OCI-LY1 (cell line): ENCODE measurements at regions not wholly inside any gene's neighbourhood (a gene's known extent, or its start where the extent isn't known, plus 50 kb on each side); places are given as distances from the start of the nearest gene placed in this dataset.

Source experiments
- H2AFZ ChIP-seq: fragments of 200-600 bp; sonication (generic), shearing (Covaris generic); 2 replicates; pipeline ENCODE4 v1.6.0; 2014; ENCODE audit warnings: antibody characterized with exemption, mild to moderate bottlenecking, low read length
- H3F3A ChIP-seq: fragments of 200-600 bp; sonication (generic), shearing (Covaris generic); 2 replicates; pipeline ENCODE4 v1.6.0; 2014; ENCODE audit warnings: mild to moderate bottlenecking, antibody characterized with exemption, low read length, moderate library complexity; ENCODE audit not compliant: insufficient read depth
- H3K27ac ChIP-seq: fragments of 200-600 bp; sonication (generic); 2 replicates; pipeline ENCODE4 v1.5.1; 2014; ENCODE audit warnings: low read length, mixed run types, mild to moderate bottlenecking, low read depth; ENCODE audit not compliant: poor library complexity, severe bottlenecking
- H3K27me3 ChIP-seq: fragments of 200-600 bp; sonication (generic); 2 replicates; pipeline ENCODE4 v1.6.0; 2014; ENCODE audit warnings: antibody characterized with exemption, mild to moderate bottlenecking, low read length, moderate library complexity; ENCODE audit not compliant: insufficient read depth
- H3K36me3 ChIP-seq: fragments of 200-600 bp; sonication (generic); 2 replicates; pipeline ENCODE4 v1.6.1; 2014; ENCODE audit warnings: mild to moderate bottlenecking, antibody characterized with exemption, low read length, moderate library complexity, mixed read lengths; ENCODE audit not compliant: insufficient read depth
- H3K4me1 ChIP-seq: fragments of 200-600 bp; sonication (generic); 2 replicates; pipeline ENCODE4 v1.5.1; 2014; ENCODE audit warnings: mild to moderate bottlenecking, low read length, moderate library complexity; ENCODE audit not compliant: insufficient read depth, severe bottlenecking
- H3K4me2 ChIP-seq: fragments of 200-600 bp; sonication (generic), shearing (Covaris generic); 2 replicates; pipeline ENCODE4 v1.6.1; 2014; ENCODE audit warnings: low read length
- H3K4me3 ChIP-seq: fragments of 200-600 bp; sonication (generic); 2 replicates; pipeline ENCODE4 v1.5.1; 2014; ENCODE audit warnings: low read length, low read depth, mild to moderate bottlenecking, mixed read lengths; ENCODE audit not compliant: poor library complexity, severe bottlenecking
- H3K79me2 ChIP-seq: fragments of 200-600 bp; shearing (Covaris generic); 2 replicates; pipeline ENCODE4 v1.6.1; 2016; ENCODE audit warnings: mixed run types, low read length, mixed read lengths; ENCODE audit not compliant: insufficient read depth
- H3K9ac ChIP-seq: fragments of 200-600 bp; sonication (generic), shearing (Covaris generic); 2 replicates; pipeline ENCODE4 v1.6.1; 2014; ENCODE audit warnings: mild to moderate bottlenecking, low read length, mixed read lengths
- H3K9me2 ChIP-seq: fragments of 200-600 bp; sonication (generic), shearing (Covaris generic); 2 replicates; pipeline ENCODE4 v1.6.1; 2014; ENCODE audit warnings: low read depth, mild to moderate bottlenecking, low read length, mixed read lengths
- H3K9me3 ChIP-seq: fragments of 200-600 bp; shearing (Covaris generic); 2 replicates; pipeline ENCODE4 v1.6.1; 2014; ENCODE audit warnings: low read length, mixed read lengths
- H4K20me1 ChIP-seq: fragments of 200-600 bp; sonication (generic), shearing (Covaris generic); 2 replicates; pipeline ENCODE4 v1.6.0; 2016; ENCODE audit warnings: mild to moderate bottlenecking, low read length; ENCODE audit not compliant: insufficient read depth
- EZH2 ChIP-seq: fragments of 200-600 bp; sonication (generic), shearing (Covaris generic); IDR thresholded peaks from 2 replicates; pipeline ENCODE4 v1.8.0; 2017; ENCODE audit warnings: borderline replicate concordance, mixed run types, mild to moderate bottlenecking, antibody characterized with exemption, low read length, moderate library complexity, mixed read lengths
- TF ChIP-seq, protein P1 (sequence below): fragments of 200-600 bp; sonication (generic), shearing (Covaris generic); IDR thresholded peaks from 2 replicates; pipeline ENCODE4 v1.5.1; 2017; ENCODE audit warnings: mild to moderate bottlenecking, antibody characterized with exemption, low read length, moderate library complexity, mixed read lengths

DNA sequence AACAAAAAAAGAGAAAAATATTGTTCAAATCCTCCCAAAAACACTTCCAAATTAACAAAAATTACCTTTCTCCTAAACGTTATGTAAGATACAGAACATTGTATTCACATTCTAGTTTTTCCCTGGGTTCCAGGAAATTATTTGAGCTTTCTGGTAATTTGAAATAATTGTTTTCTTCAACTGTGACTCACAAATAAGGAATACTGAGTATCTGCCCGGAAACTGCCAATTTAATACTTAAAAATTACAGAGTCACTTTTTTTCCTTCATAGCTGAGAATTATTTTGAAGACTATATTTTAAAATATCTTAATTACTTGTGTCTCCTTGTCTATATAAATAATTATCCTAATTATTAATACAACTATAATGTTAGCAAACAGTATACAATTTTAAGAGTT is 709.0 kb upstream of the ARGLU1 start:
- no peaks in the 10 kb centered on the region for H3F3A ChIP-seq
- no peak overlapping the region for H3K27ac ChIP-seq
- TF ChIP-seq, protein P1, sequence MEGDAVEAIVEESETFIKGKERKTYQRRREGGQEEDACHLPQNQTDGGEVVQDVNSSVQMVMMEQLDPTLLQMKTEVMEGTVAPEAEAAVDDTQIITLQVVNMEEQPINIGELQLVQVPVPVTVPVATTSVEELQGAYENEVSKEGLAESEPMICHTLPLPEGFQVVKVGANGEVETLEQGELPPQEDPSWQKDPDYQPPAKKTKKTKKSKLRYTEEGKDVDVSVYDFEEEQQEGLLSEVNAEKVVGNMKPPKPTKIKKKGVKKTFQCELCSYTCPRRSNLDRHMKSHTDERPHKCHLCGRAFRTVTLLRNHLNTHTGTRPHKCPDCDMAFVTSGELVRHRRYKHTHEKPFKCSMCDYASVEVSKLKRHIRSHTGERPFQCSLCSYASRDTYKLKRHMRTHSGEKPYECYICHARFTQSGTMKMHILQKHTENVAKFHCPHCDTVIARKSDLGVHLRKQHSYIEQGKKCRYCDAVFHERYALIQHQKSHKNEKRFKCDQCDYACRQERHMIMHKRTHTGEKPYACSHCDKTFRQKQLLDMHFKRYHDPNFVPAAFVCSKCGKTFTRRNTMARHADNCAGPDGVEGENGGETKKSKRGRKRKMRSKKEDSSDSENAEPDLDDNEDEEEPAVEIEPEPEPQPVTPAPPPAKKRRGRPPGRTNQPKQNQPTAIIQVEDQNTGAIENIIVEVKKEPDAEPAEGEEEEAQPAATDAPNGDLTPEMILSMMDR, result no peak
- no peak for TF ChIP-seq EZH2

DNA sequence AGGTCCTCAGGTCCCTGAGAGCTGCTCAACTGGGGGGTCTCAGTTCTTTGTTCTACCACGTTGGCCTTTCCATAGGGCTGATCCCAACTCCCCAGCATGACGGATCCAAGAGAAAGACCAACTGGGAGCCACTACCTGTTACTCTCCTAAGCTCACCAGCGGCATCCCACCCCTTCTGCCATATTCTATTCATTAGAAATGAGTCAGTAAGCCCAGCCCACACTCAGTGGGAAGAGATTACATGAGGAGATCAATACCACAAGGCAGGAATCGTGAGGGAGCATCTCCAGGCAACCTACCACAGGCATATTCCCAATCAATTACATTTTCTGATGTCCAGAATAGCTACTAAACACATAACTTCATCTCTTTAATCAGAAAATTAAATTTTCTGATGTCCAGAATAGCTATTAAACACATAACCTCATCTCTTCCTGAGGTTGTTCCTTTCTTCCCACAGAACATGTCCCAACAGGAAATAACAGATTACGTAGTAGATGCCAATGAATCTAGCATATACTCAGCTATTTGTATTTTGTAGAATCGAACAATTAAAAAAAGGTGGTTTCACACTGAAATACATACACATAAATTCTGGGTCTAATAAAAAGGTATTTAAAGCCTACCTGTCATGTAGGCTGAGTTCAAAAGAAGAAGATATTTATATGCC is 708.1 kb upstream of the ARGLU1 start:
- no peaks in the 10 kb centered on the region for H3K27me3 ChIP-seq
- H2AFZ ChIP-seq, result no peak overlapping the region
- no peaks in the 10 kb centered on the region for H3F3A ChIP-seq
- no peaks in the 10 kb centered on the region for H3K9me3 ChIP-seq
- no peaks in the 10 kb centered on the region for H3K36me3 ChIP-seq
- H3K4me3 ChIP-seq, result no peak overlapping the region
- no peaks in the 10 kb centered on the region for H4K20me1 ChIP-seq
- no peaks in the 10 kb centered on the region for H3K79me2 ChIP-seq
- TF ChIP-seq, protein P1, result no peak
- TF ChIP-seq EZH2, result no peak
- no peaks in the 10 kb centered on the region for H3K4me1 ChIP-seq
- H3K4me2 ChIP-seq, result no peak overlapping the region
- no peaks in the 10 kb centered on the region for H3K9me2 ChIP-seq
- H3K9ac ChIP-seq, result no peak overlapping the region
- H3K27ac ChIP-seq, result no peak overlapping the region

More for the DNA sequence above, 709.0 kb upstream of the ARGLU1 start:
- H3K9ac ChIP-seq, result no peak overlapping the region
- no peak overlapping the region for H3K4me2 ChIP-seq
- no peaks in the 10 kb centered on the region for H3K9me3 ChIP-seq
- no peaks in the 10 kb centered on the region for H4K20me1 ChIP-seq
- H3K27me3 ChIP-seq, result no peaks in the 10 kb centered on the region
- H3K9me2 ChIP-seq, result no peaks in the 10 kb centered on the region
- no peaks in the 10 kb centered on the region for H3K4me1 ChIP-seq
- H3K79me2 ChIP-seq, result no peaks in the 10 kb centered on the region
- no peak overlapping the region for H3K4me3 ChIP-seq
- H3K36me3 ChIP-seq, result no peaks in the 10 kb centered on the region
- no peak overlapping the region for H2AFZ ChIP-seq

DNA sequence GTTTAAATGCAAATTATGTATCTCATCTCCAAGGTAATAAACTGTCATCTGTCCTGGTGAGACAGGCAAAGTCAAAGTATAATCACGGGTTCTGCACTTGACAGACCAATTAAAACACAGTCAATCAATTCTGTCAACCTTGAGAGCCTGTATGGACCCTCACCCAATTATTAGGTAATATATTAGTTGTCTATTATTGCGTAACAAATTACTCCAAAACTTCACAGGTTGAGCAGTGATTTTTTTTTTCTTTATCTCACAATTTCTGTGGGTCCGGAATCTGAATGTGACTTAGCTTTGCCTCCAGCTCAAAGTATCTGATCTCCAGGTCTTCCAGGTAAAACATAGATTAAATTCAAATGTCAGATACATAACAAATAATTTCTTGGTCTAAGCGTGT is 707.4 kb upstream of the ARGLU1 start:
- no peaks in the 10 kb centered on the region for H4K20me1 ChIP-seq
- H3K9ac ChIP-seq, result no peak overlapping the region
- H3K4me3 ChIP-seq, result no peak overlapping the region
- H3K79me2 ChIP-seq, result no peaks in the 10 kb centered on the region
- H2AFZ ChIP-seq, result no peak overlapping the region
- TF ChIP-seq, protein P1, result no peak
- TF ChIP-seq EZH2, result no peak
- H3K27me3 ChIP-seq, result no peaks in the 10 kb centered on the region
- H3F3A ChIP-seq, result no peaks in the 10 kb centered on the region
- H3K4me2 ChIP-seq, result no peak overlapping the region
- no peaks in the 10 kb centered on the region for H3K36me3 ChIP-seq
- H3K4me1 ChIP-seq, result no peaks in the 10 kb centered on the region
- no peak overlapping the region for H3K27ac ChIP-seq
- no peaks in the 10 kb centered on the region for H3K9me3 ChIP-seq
- H3K9me2 ChIP-seq, result no peaks in the 10 kb centered on the region
